Lower lobe of right lung (tissue), 2 donors: ENCODE measurements at regions not wholly inside any gene's neighbourhood (a gene's known extent, or its start where the extent isn't known, plus 50 kb on each side); places are given as distances from the start of the nearest gene placed in this dataset.

ENCODE experiments used
- ATAC-seq, 2 donors: fragments of 200-7000 bp; cut with Tn5 transposase; one replicate each; pipeline ENCODE4 v1.9.1; 2020 to 2022; ENCODE audit warnings: mild to moderate bottlenecking in 2 of 2, moderate library complexity in 2 of 2
- DNase-seq: peaks from one replicate; pipeline ENCODE4 v3.0.0-alpha.2; 2020
- H3K27ac ChIP-seq: fragments of 200-600 bp; one replicate; pipeline ENCODE4 v1.8.0; 2022
- H3K27me3 ChIP-seq: fragments of 200-600 bp; one replicate; pipeline ENCODE4 v1.8.0; 2022; ENCODE audit warnings: low read depth
- H3K36me3 ChIP-seq: fragments of 200-600 bp; one replicate; pipeline ENCODE4 v1.8.0; 2022; ENCODE audit warnings: mild to moderate bottlenecking
- H3K4me1 ChIP-seq: fragments of 200-600 bp; one replicate; pipeline ENCODE4 v1.8.0; 2022
- H3K4me3 ChIP-seq: fragments of 200-600 bp; one replicate; pipeline ENCODE4 v1.8.0; 2022; ENCODE audit warnings: mild to moderate bottlenecking
- H3K9me3 ChIP-seq: fragments of 200-600 bp; one replicate; pipeline ENCODE4 v1.8.0; 2022
- CTCF ChIP-seq: fragments of 200-600 bp; IDR thresholded peaks from one replicate; pipeline ENCODE4 v1.8.0; 2022; ENCODE audit warnings: antibody characterized with exemption, mild to moderate bottlenecking
- intact Hi-C: fragments of 100-400 bp; cut with DNase I; formaldehyde crosslinking; loops from one replicate; pipeline ENCODE4 v1.11.0; 2022
- donor health status: DM: no; HTN: yes; CAD: no; lungs with severe emphysema.

- H3K36me3 ChIP-seq: no peaks in the 10 kb centered on the region
- intact Hi-C loops: no loop called here
- no peaks in the 10 kb centered on the region for H3K27me3 ChIP-seq
- no peak for TF ChIP-seq CTCF
- no peak for ATAC-seq
- peak overlapping the region; percentile 73 for H3K27ac ChIP-seq
- DNase-seq: no peak
- no peak overlapping the region for H3K4me3 ChIP-seq
- H3K9me3 ChIP-seq: no peaks in the 10 kb centered on the region
- H3K4me1 ChIP-seq: peaks cover 7% of the 10 kb centered on the region
Measured at GRCh38 chr2:85954192-85954589, 65.4 kb upstream of the ST3GAL5 start.

DNA sequence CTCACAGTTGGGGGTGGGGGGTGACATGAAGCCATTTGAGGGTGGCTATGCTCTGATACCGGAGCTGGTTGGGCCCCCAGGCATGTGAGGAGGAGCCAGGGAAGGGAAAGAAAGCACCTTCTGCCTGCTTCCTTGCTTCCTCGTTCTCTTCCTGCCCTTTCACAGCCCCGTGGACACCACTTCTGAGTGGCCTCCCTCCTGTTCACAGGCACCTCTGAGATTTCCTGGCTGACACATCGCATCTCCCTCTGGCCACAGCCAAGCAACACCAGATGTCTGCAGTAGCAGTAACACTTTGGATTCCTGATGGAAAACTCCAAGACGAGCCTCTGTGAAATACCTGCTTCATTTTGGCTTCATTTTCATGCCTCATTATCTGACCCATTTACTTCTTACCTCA is 64.7 kb upstream of the ST3GAL5 start:
- peaks cover 7% of the 10 kb centered on the region for H3K4me1 ChIP-seq
- ATAC-seq (no peak), DNase-seq (no peak)
- H3K9me3 ChIP-seq: no peaks in the 10 kb centered on the region
- intact Hi-C loops: no loop called here
- H3K27me3 ChIP-seq: no peaks in the 10 kb centered on the region
- peak overlapping the region; percentile 73 for H3K27ac ChIP-seq
- no peaks in the 10 kb centered on the region for H3K36me3 ChIP-seq
- H3K4me3 ChIP-seq: no peak overlapping the region
- TF ChIP-seq CTCF: no peak

- TF ChIP-seq CTCF: no peak
- DNase-seq (no peak), ATAC-seq (peak; percentile 13 to 29)
Measured at GRCh38 chr2:85952196-85952734, 63.5 kb upstream of the ST3GAL5 start.

DNA sequence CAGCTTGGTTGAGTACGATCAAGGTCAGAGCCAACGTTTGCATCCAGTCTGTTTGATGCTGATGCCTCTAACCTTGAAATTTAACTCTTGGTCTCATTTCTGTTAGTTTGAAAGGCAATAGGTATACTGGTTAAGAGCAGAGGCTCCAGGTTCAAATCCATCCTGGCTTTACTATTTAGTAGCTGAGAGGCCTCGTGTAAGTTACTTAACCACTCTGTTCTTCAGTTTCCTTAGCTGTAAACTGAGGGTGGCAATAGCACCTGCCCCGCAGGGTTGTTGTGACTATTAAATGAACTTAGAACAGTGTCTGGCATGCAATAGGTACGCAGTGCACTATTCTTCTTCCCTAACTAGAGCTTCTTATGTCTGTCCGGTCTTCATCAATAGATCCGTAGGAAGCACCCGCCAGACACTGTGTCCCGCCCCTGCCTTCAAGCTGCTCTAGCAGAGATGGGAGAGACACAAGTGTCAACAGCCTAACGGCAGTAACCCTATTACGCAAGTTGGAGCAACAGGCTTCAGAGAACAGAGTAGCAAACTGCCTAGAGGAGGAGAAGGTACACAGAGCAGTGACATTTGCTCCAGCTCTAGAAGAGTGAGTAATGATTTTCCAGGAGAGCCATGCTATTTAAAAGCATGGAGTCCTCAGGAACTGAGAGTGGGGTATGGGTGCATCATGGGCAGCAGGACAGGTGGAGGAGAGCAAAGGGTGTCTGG is 62.7 kb upstream of the ST3GAL5 start:
- intact Hi-C loops: no loop called here
- ATAC-seq: peak in 1 of 2 donors; percentile 21
- no peaks in the 10 kb centered on the region for H3K36me3 ChIP-seq
- peak overlapping the region; percentile 73 for H3K27ac ChIP-seq
- H3K4me3 ChIP-seq: peak overlapping the region; percentile 23
- no peaks in the 10 kb centered on the region for H3K9me3 ChIP-seq
- H3K27me3 ChIP-seq: no peaks in the 10 kb centered on the region
- H3K4me1 ChIP-seq: peaks cover 7% of the 10 kb centered on the region
- DNase-seq: no peak
- TF ChIP-seq CTCF: no peak

More at GRCh38 chr2:85952196-85952734, 63.5 kb upstream of the ST3GAL5 start:
- H3K4me1 ChIP-seq: peaks cover 7% of the 10 kb centered on the region
- H3K27me3 ChIP-seq: no peaks in the 10 kb centered on the region
- peak overlapping the region; percentile 73 for H3K27ac ChIP-seq
- intact Hi-C loops: no loop called here
- H3K36me3 ChIP-seq: no peaks in the 10 kb centered on the region
- no peaks in the 10 kb centered on the region for H3K9me3 ChIP-seq
- H3K4me3 ChIP-seq: peak overlapping the region; percentile 23

GRCh38 chr2:85950743-85951142 is 62.0 kb upstream of the ST3GAL5 start:
- peaks cover 7% of the 10 kb centered on the region for H3K4me1 ChIP-seq
- no peak for TF ChIP-seq CTCF
- H3K27ac ChIP-seq: peak overlapping the region; percentile 14
- no peaks in the 10 kb centered on the region for H3K9me3 ChIP-seq
- H3K27me3 ChIP-seq: no peaks in the 10 kb centered on the region
- H3K4me3 ChIP-seq: no peak overlapping the region
- ATAC-seq: no peak
- DNase-seq: no peak
- H3K36me3 ChIP-seq: no peaks in the 10 kb centered on the region
- intact Hi-C loops: no loop called here
